ENCODE measurements at regions not wholly inside any gene's neighbourhood (a gene's known extent, or its start where the extent isn't known, plus 50 kb on each side); places are given as distances from the start of the nearest gene placed in this dataset.

DNA sequence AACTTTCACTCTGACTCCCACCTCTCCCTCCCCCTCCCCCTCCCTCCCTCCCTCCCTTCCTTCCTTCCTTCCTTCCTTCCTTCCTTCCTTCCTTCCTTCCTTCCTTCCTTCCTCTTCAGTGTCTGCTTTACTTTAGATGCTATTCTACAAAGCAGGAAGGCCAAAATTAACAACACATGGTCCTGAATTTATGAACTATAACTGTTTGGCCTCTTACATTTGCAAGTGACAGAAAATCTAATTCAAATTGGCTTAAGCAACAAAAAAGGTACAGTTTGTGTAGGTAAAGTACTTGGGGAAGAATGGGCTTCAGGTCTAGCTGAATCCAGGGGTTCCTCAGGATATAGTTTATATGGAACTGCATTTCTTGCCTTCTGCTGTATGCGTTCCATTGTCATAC lies 673.0 kb downstream of the AACS start:
- Histone ChIP-seq H3K27me3 (replicated peaks in 1 of 4; ENCODE audit: control insufficient read depth in 3 of 4, extremely low read depth in 1 of 4, insufficient read depth in 3 of 4, low read length in 3 of 4) (no peaks in the 10 kb centered on the region), H3K4me2 (ENCODE audit: insufficient read depth in 1 of 2, low read depth in 2 of 2, low read length in 2 of 2) (no peak overlapping the region), H3K36me3 (ENCODE audit: control insufficient read depth in 2 of 4, insufficient read depth in 4 of 4, low read length in 3 of 4) (no peaks in the 10 kb centered on the region; a peak in 1 of 8 replicates), H2BK120ac (replicated peaks; ENCODE audit: low read depth, low read length) (no peak overlapping the region), H3K56ac (replicated peaks; ENCODE audit: insufficient read length, low read depth, low read length) (no peak overlapping the region), H2BK5ac (ENCODE audit: low read depth, low read length) (no peak overlapping the region), H4K20me1 (replicated peaks in 1 of 2; ENCODE audit: control insufficient read depth in 1 of 2, insufficient read depth in 2 of 2, low read length in 2 of 2) (no peaks in the 10 kb centered on the region), H3K79me2 (ENCODE audit: control insufficient read depth in 1 of 2, insufficient read depth in 2 of 2, low read length in 2 of 2) (no peaks in the 10 kb centered on the region), H3K14ac (ENCODE audit: insufficient read length) (no peak overlapping the region), H4K8ac (ENCODE audit: extremely low read depth, insufficient read depth, low read length) (no peak overlapping the region), H3K79me1 (ENCODE audit: low read depth, low read length) (no peaks in the 10 kb centered on the region), H3K23ac (ENCODE audit: insufficient read length) (no peak overlapping the region), H2BK12ac (ENCODE audit: low read depth, low read length) (no peak overlapping the region), H3K9me3 (ENCODE audit: insufficient read depth in 2 of 2, low read depth in 1 of 2, low read length in 1 of 2) (peaks cover 2 to 5% of the 10 kb centered on the region in 2 experiments; a peak in 3 of 4 replicates), H2AK5ac (ENCODE audit: low read depth, low read length) (no peak overlapping the region), H4K91ac (replicated peaks; ENCODE audit: insufficient read length, low read length) (no peak overlapping the region), H3K23me2 (ENCODE audit: low read depth, low read length) (no peaks in the 10 kb centered on the region; the same call in 1 of the 2 replicates), H4K5ac (ENCODE audit: insufficient read length, low read depth, low read length) (no peak overlapping the region), H2BK15ac (ENCODE audit: low read length) (no peak overlapping the region), H2BK20ac (ENCODE audit: low read length) (no peak overlapping the region), H2AFZ (ENCODE audit: low read length) (no peak overlapping the region), H3K18ac (ENCODE audit: extremely low read depth, low read length) (no peak overlapping the region), H3K4me1 (replicated peaks in 1 of 4; ENCODE audit: control insufficient read depth in 3 of 4, insufficient read depth in 4 of 4, low read length in 3 of 4) (no peaks in the 10 kb centered on the region), H3K4me3 (ENCODE audit: extremely low read depth in 1 of 4, insufficient read depth in 2 of 4, low read depth in 3 of 4, low read length in 4 of 4) (no peak overlapping the region), H3K27ac (ENCODE audit: low read depth, low read length) (no peak overlapping the region), H3K9ac (replicated peaks in 1 of 4; ENCODE audit: extremely low read depth in 1 of 4, low read depth in 3 of 4, low read length in 3 of 4) (no peak overlapping the region), H3K4ac (replicated peaks; ENCODE audit: insufficient read length, low read depth, low read length) (no peak overlapping the region)
- FAIRE-seq (no peak), DNase-seq (ENCODE audit: low read depth in 1 of 2, low spot score in 2 of 2) (no peak)
- WGBS, 2 experiments (ENCODE audit: extremely low coverage in 1 of 2, insufficient coverage in 1 of 2, insufficient read length in 1 of 2, insufficient replicate concordance in 2 of 2, low coverage in 1 of 2, low lambda C conversion rate in 2 of 2, missing lambda C conversion rate in 1 of 2) = 89% methylated on average over 1 of the region's 1 CpG; no CpG with 5 or more reads in 1 of the 2 experiments
- no peak for TF ChIP-seq SP2 (IDR thresholded peaks at IDR 0.05; ENCODE audit: low read length)
- TF ChIP-seq ATF3 (IDR thresholded peaks at IDR 0.05; ENCODE audit: insufficient read depth, low read depth, low read length) = no peak
- TF ChIP-seq SIX5 (IDR thresholded peaks at IDR 0.05; ENCODE audit: low read depth, low read length) = no peak
- no peak for TF ChIP-seq EP300 (IDR thresholded peaks at IDR 0.05; ENCODE audit: borderline replicate concordance in 1 of 2, low read depth in 2 of 2, low read length in 2 of 2)
- no peak for TF ChIP-seq JUN (IDR thresholded peaks at IDR 0.05; ENCODE audit: low read depth, low read length)
- TF ChIP-seq KDM4A (IDR thresholded peaks at IDR 0.05; ENCODE audit: low read depth, low read length, severe bottlenecking) = no peak
- TF ChIP-seq SP1 (IDR thresholded peaks at IDR 0.05; ENCODE audit: low read depth, low read length) = no peak
- no peak for TF ChIP-seq SUZ12 (IDR thresholded peaks at IDR 0.05; ENCODE audit: low read length)
- no peak for TF ChIP-seq HDAC6 (IDR thresholded peaks at IDR 0.05; ENCODE audit: low read depth, low read length)
- no peak for TF ChIP-seq MAX (IDR thresholded peaks at IDR 0.05)
- no peak for TF ChIP-seq RBBP5 (IDR thresholded peaks at IDR 0.05; ENCODE audit: borderline replicate concordance, low read depth, low read length)
- TF ChIP-seq GABPA (IDR thresholded peaks at IDR 0.05; ENCODE audit: borderline replicate concordance, insufficient read depth, low read length) = no peak
- ChIA-PET CTCF (ENCODE audit: partially characterized antibody) (no interaction called here), POLR2A (ENCODE audit: partially characterized antibody) (no interaction called here)
